NT2/D1 (cell line): ENCODE measurements at regions not wholly inside any gene's neighbourhood (a gene's known extent, or its start where the extent isn't known, plus 50 kb on each side); places are given as distances from the start of the nearest gene placed in this dataset.

Experiments
- DNase-seq: peaks from one replicate; pipeline ENCODE4 v3.0.0-alpha.2; 2011; ENCODE audit warnings: low read depth, low spot score
- H3K27me3 ChIP-seq: 2 replicates; pipeline ENCODE4 v1.6.0; 2011; ENCODE audit warnings: mild to moderate bottlenecking; ENCODE audit not compliant: insufficient read length, insufficient read depth
- H3K36me3 ChIP-seq: 2 replicates; pipeline ENCODE4 v1.6.1; 2011; ENCODE audit warnings: mild to moderate bottlenecking, low read length, mixed read lengths; ENCODE audit not compliant: insufficient read depth, insufficient read length
- H3K4me1 ChIP-seq: 2 replicates; pipeline ENCODE4 v1.5.1; 2011; ENCODE audit not compliant: insufficient read depth, insufficient read length
- H3K4me3 ChIP-seq: 2 replicates; pipeline ENCODE4 v1.5.1; 2011; ENCODE audit warnings: low read depth; ENCODE audit not compliant: insufficient read length
- H3K9ac ChIP-seq: 2 replicates; pipeline ENCODE4 v1.6.0; 2011; ENCODE audit warnings: low read depth; ENCODE audit not compliant: insufficient read length
- H3K9me3 ChIP-seq: 2 replicates; pipeline ENCODE4 v1.5.1; 2011; ENCODE audit warnings: mild to moderate bottlenecking, low read length; ENCODE audit not compliant: insufficient read depth
- SUZ12 ChIP-seq: IDR thresholded peaks from 2 replicates; pipeline ENCODE4 v1.6.1; 2011; ENCODE audit not compliant: insufficient read length, insufficient read depth; ENCODE audit errors: extremely low read depth
- YY1 ChIP-seq: IDR thresholded peaks from 2 replicates; pipeline ENCODE4 v1.6.1; 2011; ENCODE audit not compliant: insufficient read length, insufficient read depth
- ZNF274 ChIP-seq: IDR thresholded peaks from 2 replicates; pipeline ENCODE4 v1.6.1; 2011; ENCODE audit warnings: mild to moderate bottlenecking, low read depth, low read length

DNA sequence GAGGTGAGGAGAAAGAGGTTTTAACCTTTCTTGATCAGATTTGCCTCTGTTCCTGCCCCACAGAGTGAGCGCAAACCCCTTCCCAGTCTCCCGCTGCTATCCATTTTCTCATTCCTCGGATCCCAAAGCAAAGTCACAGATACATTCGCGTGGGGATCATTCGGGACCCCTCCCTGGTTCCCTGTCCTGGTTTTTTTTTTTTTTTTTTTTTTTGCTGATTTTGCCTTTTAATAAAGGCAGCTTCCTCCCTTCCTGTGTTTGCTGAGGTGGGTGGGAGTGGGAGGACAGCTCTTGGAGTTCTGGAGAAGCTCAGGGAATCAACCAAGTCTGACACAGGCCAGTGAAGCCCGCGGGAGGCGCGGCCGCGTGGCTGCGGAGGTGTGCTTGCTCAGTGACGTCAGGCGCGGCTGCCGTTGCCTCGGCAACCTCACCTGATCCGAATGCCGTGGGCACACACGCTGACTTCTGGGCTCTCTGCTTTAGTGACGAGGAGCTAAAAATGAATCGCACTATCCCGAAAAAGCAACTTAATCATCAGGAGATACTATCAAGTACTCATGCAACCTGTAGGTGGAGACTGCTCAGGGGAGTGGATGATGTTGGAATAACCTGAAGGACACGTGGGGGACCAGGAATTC lies 106.4 kb downstream of the TBX19 start:
- H3K4me1 ChIP-seq = no peaks in the 10 kb centered on the region
- no peak overlapping the region for H3K4me3 ChIP-seq
- peaks cover 5% of the 10 kb centered on the region for H3K36me3 ChIP-seq
- H3K27me3 ChIP-seq = no peaks in the 10 kb centered on the region
- no peak for TF ChIP-seq YY1
- no peak for TF ChIP-seq SUZ12
- no peak for TF ChIP-seq ZNF274
- H3K9ac ChIP-seq = no peak overlapping the region
- H3K9me3 ChIP-seq = no peaks in the 10 kb centered on the region; the same call in 1 of the 2 replicates
- no peak for DNase-seq

DNA sequence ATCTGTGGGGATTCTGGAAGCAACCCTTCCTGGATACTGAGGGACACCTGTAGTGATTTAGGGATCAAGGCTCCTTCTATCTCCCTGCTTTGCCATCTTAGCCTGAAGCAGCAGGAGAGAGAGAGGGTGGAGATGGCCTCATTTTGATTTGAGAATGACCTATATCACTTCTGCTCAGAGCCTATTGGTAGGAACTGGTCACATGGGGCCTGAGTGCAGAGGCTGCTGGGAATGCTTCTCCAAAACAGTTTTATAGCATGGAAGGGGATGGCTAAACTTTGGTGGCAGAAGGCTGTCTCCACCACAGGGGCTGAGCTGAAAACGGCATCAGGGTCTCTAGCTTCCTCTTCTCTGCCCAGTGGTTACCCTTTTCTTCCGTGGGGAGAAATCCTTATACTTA lies 105.8 kb downstream of the TBX19 start:
- TF ChIP-seq YY1 (no peak), ZNF274 (no peak), SUZ12 (no peak)
- Histone ChIP-seq H3K4me3 (no peak overlapping the region), H3K9ac (no peak overlapping the region), H3K36me3 (peaks cover 5% of the 10 kb centered on the region), H3K9me3 (no peaks in the 10 kb centered on the region; the same call in 1 of the 2 replicates), H3K27me3 (no peaks in the 10 kb centered on the region), H3K4me1 (no peaks in the 10 kb centered on the region)
- no peak for DNase-seq

DNA sequence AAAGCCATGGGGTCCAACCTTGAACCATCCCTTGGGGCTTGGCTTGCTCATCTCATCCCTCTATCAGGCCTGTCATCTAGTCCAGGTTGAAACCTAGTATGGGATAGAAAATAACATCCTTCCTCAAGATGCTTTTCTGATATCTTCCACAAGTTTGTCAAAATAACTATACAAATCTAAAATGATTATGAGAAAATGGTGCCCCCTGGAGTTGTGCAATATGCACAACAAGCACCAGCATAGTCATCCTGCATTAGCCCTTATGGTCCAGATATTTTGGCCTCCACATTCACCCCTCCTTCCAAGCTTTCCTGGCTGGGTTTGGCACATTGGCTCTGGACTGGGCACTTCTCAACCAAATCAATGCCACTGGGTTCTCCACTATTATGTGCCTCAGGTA lies 101.2 kb downstream of the TBX19 start:
- Histone ChIP-seq H3K9me3 (no peaks in the 10 kb centered on the region), H3K27me3 (no peaks in the 10 kb centered on the region), H3K4me3 (no peak overlapping the region), H3K9ac (no peak overlapping the region), H3K36me3 (peaks cover 5% of the 10 kb centered on the region), H3K4me1 (no peaks in the 10 kb centered on the region)
- TF ChIP-seq ZNF274 (no peak), YY1 (no peak), SUZ12 (no peak)
- no peak for DNase-seq

- H3K27me3 ChIP-seq = no peaks in the 10 kb centered on the region
- peaks cover 5% of the 10 kb centered on the region for H3K36me3 ChIP-seq
- H3K9me3 ChIP-seq = no peaks in the 10 kb centered on the region
- DNase-seq = no peak
- H3K4me3 ChIP-seq = no peak overlapping the region
- H3K9ac ChIP-seq = no peak overlapping the region
- no peak for TF ChIP-seq YY1
- TF ChIP-seq ZNF274 = no peak
- TF ChIP-seq SUZ12 = no peak
- H3K4me1 ChIP-seq = no peaks in the 10 kb centered on the region
These were observed 100.3 kb downstream of the TBX19 start for GRCh38 chr1:168380945-168381344.

DNA sequence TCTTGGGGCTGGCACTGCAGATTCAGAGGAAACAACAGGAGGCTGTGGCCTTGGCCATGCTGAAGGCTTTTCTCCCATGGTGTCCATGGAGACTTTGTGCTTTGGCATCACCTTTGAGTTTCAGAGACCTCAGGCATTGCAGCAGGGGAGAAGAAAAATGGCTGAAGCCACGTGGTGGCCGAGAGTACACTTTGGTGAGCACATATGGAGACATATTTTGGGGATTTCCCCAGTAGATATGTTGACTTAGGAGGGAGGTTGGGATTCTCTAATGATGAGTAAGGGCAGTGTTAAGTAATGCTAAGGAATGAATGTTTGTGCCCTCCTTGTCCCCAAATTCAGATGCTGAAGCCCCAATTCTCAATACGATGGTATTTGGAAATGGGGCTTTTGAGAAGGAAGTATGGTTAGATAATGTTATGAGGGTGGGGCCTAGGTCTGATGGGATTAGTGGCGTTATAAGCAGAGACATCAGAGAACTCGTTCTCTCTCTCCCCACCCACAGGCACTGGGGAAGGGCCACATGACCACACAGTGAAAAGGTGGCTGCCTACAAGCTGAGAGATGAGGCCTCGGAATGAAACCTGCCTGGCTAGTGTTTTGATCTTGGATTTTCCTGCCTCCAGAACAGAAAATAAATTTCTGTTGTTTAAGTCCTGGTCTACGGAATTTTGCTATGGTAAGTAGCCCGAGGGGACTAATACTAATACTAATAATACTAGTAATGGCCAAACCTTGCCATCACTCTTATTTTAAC lies 98.6 kb downstream of the TBX19 start:
- no peak for DNase-seq
- no peaks in the 10 kb centered on the region for H3K4me1 ChIP-seq
- H3K36me3 ChIP-seq = no peaks in the 10 kb centered on the region
- TF ChIP-seq ZNF274 (no peak), YY1 (no peak), SUZ12 (no peak)
- no peak overlapping the region for H3K4me3 ChIP-seq
- H3K9ac ChIP-seq = no peak overlapping the region
- H3K27me3 ChIP-seq = no peaks in the 10 kb centered on the region
- no peaks in the 10 kb centered on the region for H3K9me3 ChIP-seq

GRCh38 chr1:168375566-168376300 lies 95.1 kb downstream of the TBX19 start:
- Histone ChIP-seq H3K27me3 (no peaks in the 10 kb centered on the region), H3K4me1 (no peaks in the 10 kb centered on the region), H3K9ac (no peak overlapping the region), H3K36me3 (no peaks in the 10 kb centered on the region), H3K9me3 (no peaks in the 10 kb centered on the region), H3K4me3 (no peak overlapping the region)
- TF ChIP-seq ZNF274 = no peak
- TF ChIP-seq YY1 = no peak
- TF ChIP-seq SUZ12 = no peak
- no peak for DNase-seq

DNA sequence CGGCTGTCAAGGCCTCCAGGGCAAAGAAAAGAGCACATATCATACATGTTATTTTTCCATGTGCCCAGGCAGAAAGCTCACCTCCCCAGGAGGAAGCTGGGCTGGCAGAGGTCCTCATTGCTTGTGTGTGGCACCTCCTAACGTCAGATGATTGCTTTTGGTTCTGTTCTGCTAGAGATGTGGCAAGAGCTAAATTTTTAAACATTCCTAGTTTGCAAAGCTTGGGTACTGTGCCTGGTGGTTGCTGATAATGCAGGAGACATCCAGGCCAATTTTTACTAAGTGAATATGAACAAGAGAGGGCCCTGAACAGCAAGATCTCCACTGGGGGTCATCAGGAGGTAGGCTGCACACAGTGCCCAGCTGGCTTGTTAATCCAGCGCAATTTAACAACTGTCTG lies 93.9 kb downstream of the TBX19 start:
- H3K4me3 ChIP-seq = no peak overlapping the region
- H3K36me3 ChIP-seq = no peaks in the 10 kb centered on the region
- H3K9me3 ChIP-seq = no peaks in the 10 kb centered on the region
- no peak overlapping the region for H3K9ac ChIP-seq
- no peak for TF ChIP-seq ZNF274
- no peak for TF ChIP-seq SUZ12
- no peak for DNase-seq
- no peaks in the 10 kb centered on the region for H3K27me3 ChIP-seq
- no peaks in the 10 kb centered on the region for H3K4me1 ChIP-seq
